OCI-LY7 (cell line): ENCODE measurements at regions not wholly inside any gene's neighbourhood (a gene's known extent, or its start where the extent isn't known, plus 50 kb on each side); places are given as distances from the start of the nearest gene placed in this dataset.

Experiments
- BruUV-seq: library from RNA; stranded (reverse); fragments of 400-500 nt; replicated peaks from 2 replicates; lab custom pipeline; 2021; lab: Mats Ljungman, UMichigan
- CTCF ChIA-PET: fragments of 300-600 bp; sonication (Branson Sonifier 250); formaldehyde crosslinking; loops from one replicate; lab custom pipeline; 2022; ENCODE audit warnings: antibody characterized with exemption; ENCODE audit not compliant: unreplicated experiment; lab: Charles Lee
- POLR2A ChIA-PET: fragments of 300-600 bp; sonication (Branson Sonifier 250); formaldehyde crosslinking; loops from one replicate; lab custom pipeline; 2022; ENCODE audit warnings: antibody characterized with exemption; lab: Charles Lee
- DNase-seq: peaks from one replicate; pipeline ENCODE4 v3.0.0-alpha.2; 2015; ENCODE audit warnings: low spot score
- H2AFZ ChIP-seq: fragments of 200-600 bp; sonication (generic), shearing (Covaris generic); 2 replicates; pipeline ENCODE4 v1.6.1; 2014; ENCODE audit warnings: mild to moderate bottlenecking, antibody characterized with exemption, low read length, moderate library complexity
- H3K27ac ChIP-seq: fragments of 200-600 bp; sonication (generic); 2 replicates; pipeline ENCODE4 v1.5.1; 2014; ENCODE audit warnings: mixed run types, low read depth, mild to moderate bottlenecking, moderate library complexity, low read length, inconsistent platforms; ENCODE audit not compliant: poor library complexity, severe bottlenecking
- H3K36me3 ChIP-seq: fragments of 200-600 bp; sonication (generic); 2 replicates; pipeline ENCODE4 v1.6.1; 2014; ENCODE audit warnings: mild to moderate bottlenecking, antibody characterized with exemption, low read length, moderate library complexity, mixed read lengths; ENCODE audit not compliant: insufficient read depth
- H3K4me1 ChIP-seq: fragments of 200-600 bp; sonication (generic); 2 replicates; pipeline ENCODE4 v1.5.1; 2014; ENCODE audit warnings: mild to moderate bottlenecking, low read length; ENCODE audit not compliant: insufficient read depth, poor library complexity, severe bottlenecking
- H3K4me2 ChIP-seq: fragments of 200-600 bp; sonication (generic); 2 replicates; pipeline ENCODE4 v1.6.1; 2014; ENCODE audit warnings: mild to moderate bottlenecking, low read length
- H3K4me3 ChIP-seq: fragments of 200-600 bp; sonication (generic); 2 replicates; pipeline ENCODE4 v1.5.1; 2014; ENCODE audit warnings: mild to moderate bottlenecking, low read depth, low read length; ENCODE audit not compliant: poor library complexity, severe bottlenecking
- H3K79me2 ChIP-seq: fragments of 200-600 bp; sonication (generic); 2 replicates; pipeline ENCODE4 v1.6.1; 2016; ENCODE audit warnings: low read depth, mild to moderate bottlenecking, low read length, moderate library complexity, mixed read lengths; ENCODE audit not compliant: insufficient read depth
- H3K9me2 ChIP-seq: fragments of 200-600 bp; sonication (generic); 2 replicates; pipeline ENCODE4 v1.6.1; 2016; ENCODE audit warnings: mild to moderate bottlenecking, low read length, mixed read lengths; ENCODE audit not compliant: insufficient read depth
- H3K9me3 ChIP-seq: fragments of 200-600 bp; sonication (generic); 2 replicates; pipeline ENCODE4 v1.6.1; 2014; ENCODE audit warnings: mild to moderate bottlenecking, mixed run types, low read length, mixed read lengths
- H4K20me1 ChIP-seq: fragments of 200-600 bp; sonication (generic); 2 replicates; pipeline ENCODE4 v1.6.1; 2014; ENCODE audit warnings: mild to moderate bottlenecking, antibody characterized with exemption, low read length, moderate library complexity, mixed read lengths; ENCODE audit not compliant: insufficient read depth
- CTCF ChIP-seq: fragments of 200-600 bp; sonication (generic); conservative IDR thresholded peaks from 2 replicates; pipeline ENCODE4 v1.5.1; 2014; ENCODE audit warnings: mild to moderate bottlenecking, antibody characterized with exemption, low read length, moderate library complexity, mixed read lengths
- EZH2phosphoT487 ChIP-seq: fragments of 200-600 bp; sonication (generic); IDR thresholded peaks from 2 replicates; pipeline ENCODE4 v1.6.1; 2018; ENCODE audit warnings: low read depth, borderline replicate concordance, mild to moderate bottlenecking, mixed run types, antibody characterized with exemption, low read length, moderate library complexity, mixed read lengths
- intact Hi-C: fragments of 100-400 bp; cut with micrococcal nuclease; formaldehyde crosslinking; loops from one replicate; pipeline ENCODE4 v1.10.0; 2022; ENCODE audit not compliant: unreplicated experiment

GRCh38 chr12:46676797-46677520 lies 148.8 kb downstream of the SLC38A4 start:
- no TSS peak for BruUV-seq
- no peaks in the 10 kb centered on the region for H3K79me2 ChIP-seq
- POLR2A ChIA-PET = no interaction called here
- H4K20me1 ChIP-seq = no peaks in the 10 kb centered on the region
- H3K27ac ChIP-seq = no peak overlapping the region
- H3K4me3 ChIP-seq = no peak overlapping the region
- H2AFZ ChIP-seq = no peak overlapping the region
- TF ChIP-seq EZH2phosphoT487 (no peak), CTCF (no peak)
- no peaks in the 10 kb centered on the region for H3K4me1 ChIP-seq
- H3K9me3 ChIP-seq = no peaks in the 10 kb centered on the region
- intact Hi-C loops = no loop called here
- no peak for DNase-seq
- no peaks in the 10 kb centered on the region for H3K36me3 ChIP-seq
- no peaks in the 10 kb centered on the region for H3K9me2 ChIP-seq
- H3K4me2 ChIP-seq = no peak overlapping the region
- CTCF ChIA-PET = no interaction called here

- BruUV-seq = no TSS peak
- intact Hi-C loops = no loop called here
Measured at GRCh38 chr12:46676396-46676795, 149.4 kb downstream of the SLC38A4 start.

More at GRCh38 chr12:46676396-46676795, 149.4 kb downstream of the SLC38A4 start:
- no peaks in the 10 kb centered on the region for H3K4me1 ChIP-seq
- no peaks in the 10 kb centered on the region for H3K9me2 ChIP-seq
- TF ChIP-seq CTCF = no peak
- no peak for TF ChIP-seq EZH2phosphoT487
- ChIA-PET CTCF (no interaction called here), POLR2A (no interaction called here)
- H3K27ac ChIP-seq = no peak overlapping the region
- no peak overlapping the region for H2AFZ ChIP-seq
- H3K9me3 ChIP-seq = no peaks in the 10 kb centered on the region
- no peaks in the 10 kb centered on the region for H3K36me3 ChIP-seq
- H3K79me2 ChIP-seq = no peaks in the 10 kb centered on the region
- no peak for DNase-seq
- H3K4me3 ChIP-seq = no peak overlapping the region
- no peaks in the 10 kb centered on the region for H4K20me1 ChIP-seq
- no peak overlapping the region for H3K4me2 ChIP-seq
